ENCODE measurements at regions not wholly inside any gene's neighbourhood (a gene's known extent, or its start where the extent isn't known, plus 50 kb on each side); places are given as distances from the start of the nearest gene placed in this dataset.

DNA sequence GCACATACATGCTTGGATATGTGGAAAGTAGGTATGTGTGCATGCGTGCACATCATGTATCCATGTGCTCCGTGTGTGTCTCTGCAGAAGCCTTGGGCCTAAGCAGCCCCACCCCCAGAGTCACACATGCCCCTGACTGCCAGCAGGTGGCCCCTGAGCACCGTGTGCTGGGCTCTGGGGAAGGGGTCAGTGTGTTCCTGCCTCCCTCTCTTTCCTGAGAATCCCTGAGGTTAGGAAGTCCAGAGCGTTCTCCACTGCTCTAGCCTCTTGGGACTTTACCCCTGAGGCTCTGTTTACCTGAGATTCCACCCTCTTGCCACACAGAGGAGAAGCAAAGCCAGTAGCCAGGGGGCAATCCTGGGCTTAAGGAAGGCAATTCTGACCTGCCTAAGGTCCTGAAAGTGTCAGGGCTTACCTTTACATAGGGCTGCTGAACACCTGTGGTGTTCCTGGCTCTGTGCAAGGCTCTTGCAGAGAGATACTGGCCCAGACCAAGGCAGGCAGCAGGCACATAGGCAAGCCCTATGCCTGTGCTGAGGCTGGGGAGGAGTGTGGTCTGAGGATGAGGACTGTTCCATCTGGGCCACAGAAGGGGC, 207.3 kb downstream of the TMEM38B start:
- Histone ChIP-seq H3K4me3 (no peak overlapping the region), H3K4me1 (ENCODE audit: control insufficient read depth in 1 of 2, low read depth in 2 of 2) (no peaks in the 10 kb centered on the region), H3K27me3 (replicated peaks; ENCODE audit: insufficient read depth) (no peaks in the 10 kb centered on the region), H3K27ac (no peak overlapping the region), H3K36me3 (no peaks in the 10 kb centered on the region), H3K9me3 (no peaks in the 10 kb centered on the region)
- no peak for DNase-seq (ENCODE audit: low spot score)
- TF ChIP-seq, protein P1, sequence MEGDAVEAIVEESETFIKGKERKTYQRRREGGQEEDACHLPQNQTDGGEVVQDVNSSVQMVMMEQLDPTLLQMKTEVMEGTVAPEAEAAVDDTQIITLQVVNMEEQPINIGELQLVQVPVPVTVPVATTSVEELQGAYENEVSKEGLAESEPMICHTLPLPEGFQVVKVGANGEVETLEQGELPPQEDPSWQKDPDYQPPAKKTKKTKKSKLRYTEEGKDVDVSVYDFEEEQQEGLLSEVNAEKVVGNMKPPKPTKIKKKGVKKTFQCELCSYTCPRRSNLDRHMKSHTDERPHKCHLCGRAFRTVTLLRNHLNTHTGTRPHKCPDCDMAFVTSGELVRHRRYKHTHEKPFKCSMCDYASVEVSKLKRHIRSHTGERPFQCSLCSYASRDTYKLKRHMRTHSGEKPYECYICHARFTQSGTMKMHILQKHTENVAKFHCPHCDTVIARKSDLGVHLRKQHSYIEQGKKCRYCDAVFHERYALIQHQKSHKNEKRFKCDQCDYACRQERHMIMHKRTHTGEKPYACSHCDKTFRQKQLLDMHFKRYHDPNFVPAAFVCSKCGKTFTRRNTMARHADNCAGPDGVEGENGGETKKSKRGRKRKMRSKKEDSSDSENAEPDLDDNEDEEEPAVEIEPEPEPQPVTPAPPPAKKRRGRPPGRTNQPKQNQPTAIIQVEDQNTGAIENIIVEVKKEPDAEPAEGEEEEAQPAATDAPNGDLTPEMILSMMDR (IDR thresholded peaks at IDR 0.05) = no peak
- no peak for ATAC-seq (ENCODE audit: insufficient number of reproducible peaks, low FRiP score, low read depth)

DNA sequence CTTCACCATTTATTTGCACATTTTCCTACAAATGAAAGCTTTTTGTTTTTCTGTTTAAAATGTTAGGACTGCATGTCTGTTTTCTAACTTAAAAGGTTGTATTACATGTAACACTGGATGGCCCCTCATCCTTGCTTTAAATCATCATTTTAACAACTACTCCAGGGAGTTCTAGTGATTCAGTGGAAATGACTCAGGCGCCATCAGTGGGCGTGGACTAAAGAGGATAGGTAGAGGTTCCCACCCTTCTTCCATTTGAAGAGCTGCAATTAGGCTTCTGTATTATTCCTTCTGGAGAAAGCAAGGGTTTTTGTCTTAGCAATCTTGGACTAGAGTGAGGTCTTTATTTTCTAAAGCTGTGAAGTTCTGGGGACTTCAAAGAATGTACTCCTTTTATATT, 213.7 kb downstream of the TMEM38B start:
- H3K27me3 ChIP-seq (replicated peaks; ENCODE audit: insufficient read depth) = no peaks in the 10 kb centered on the region
- no peak for DNase-seq (ENCODE audit: low spot score)
- no peak for ATAC-seq (ENCODE audit: insufficient number of reproducible peaks, low FRiP score, low read depth)
- no peaks in the 10 kb centered on the region for H3K9me3 ChIP-seq
- no peaks in the 10 kb centered on the region for H3K4me1 ChIP-seq (ENCODE audit: control insufficient read depth in 1 of 2, low read depth in 2 of 2)
- H3K4me3 ChIP-seq = no peak overlapping the region
- no peak overlapping the region for H3K27ac ChIP-seq
- TF ChIP-seq, protein P1 (IDR thresholded peaks at IDR 0.05) = no peak
- H3K36me3 ChIP-seq = no peaks in the 10 kb centered on the region

DNA sequence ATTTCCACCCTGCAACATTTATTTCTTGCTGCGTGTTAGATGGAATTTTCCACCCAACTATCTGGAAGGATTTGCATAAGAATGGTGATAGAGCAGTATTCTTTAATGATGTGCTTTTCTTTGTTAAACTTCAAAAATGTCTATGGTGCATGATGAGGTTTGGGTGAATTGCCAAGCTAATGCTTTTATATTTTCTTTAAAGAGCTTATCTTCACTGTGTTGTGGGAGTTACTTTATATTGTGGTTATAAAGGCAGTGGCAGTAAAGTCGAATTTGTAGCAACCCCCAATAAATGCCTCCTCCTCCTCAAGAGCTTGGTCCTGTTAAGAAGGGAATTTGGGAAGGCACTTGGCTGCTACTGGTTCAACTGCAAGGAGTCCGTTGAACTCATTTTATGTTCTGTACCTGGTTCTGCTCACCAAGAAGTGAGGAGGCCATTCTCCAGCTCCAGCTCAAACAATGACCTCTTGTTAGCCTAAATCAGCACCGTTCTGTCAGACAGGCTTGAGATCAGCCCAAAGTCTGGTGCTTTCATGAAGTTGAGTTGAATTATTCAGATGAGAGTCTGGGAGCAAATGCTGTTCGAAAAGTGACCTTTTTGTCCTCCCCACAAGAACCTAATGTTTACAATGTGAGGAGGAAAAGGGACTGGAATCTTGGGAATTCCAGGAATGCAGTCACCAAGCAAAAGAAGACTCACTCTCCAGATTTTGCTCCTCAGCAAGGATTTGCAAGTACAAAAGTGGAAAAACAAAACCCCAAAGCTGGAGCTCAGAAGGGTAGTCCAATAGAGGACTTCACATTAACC, 217.0 kb downstream of the TMEM38B start:
- Histone ChIP-seq H3K9me3 (no peaks in the 10 kb centered on the region), H3K27me3 (replicated peaks; ENCODE audit: insufficient read depth) (no peaks in the 10 kb centered on the region), H3K27ac (no peak overlapping the region), H3K4me3 (no peak overlapping the region), H3K36me3 (no peaks in the 10 kb centered on the region), H3K4me1 (ENCODE audit: control insufficient read depth in 1 of 2, low read depth in 2 of 2) (no peaks in the 10 kb centered on the region)
- ATAC-seq (ENCODE audit: insufficient number of reproducible peaks, low FRiP score, low read depth) (no peak), DNase-seq (ENCODE audit: low spot score) (no peak)
- TF ChIP-seq, protein P1 (IDR thresholded peaks at IDR 0.05) = no peak

DNA sequence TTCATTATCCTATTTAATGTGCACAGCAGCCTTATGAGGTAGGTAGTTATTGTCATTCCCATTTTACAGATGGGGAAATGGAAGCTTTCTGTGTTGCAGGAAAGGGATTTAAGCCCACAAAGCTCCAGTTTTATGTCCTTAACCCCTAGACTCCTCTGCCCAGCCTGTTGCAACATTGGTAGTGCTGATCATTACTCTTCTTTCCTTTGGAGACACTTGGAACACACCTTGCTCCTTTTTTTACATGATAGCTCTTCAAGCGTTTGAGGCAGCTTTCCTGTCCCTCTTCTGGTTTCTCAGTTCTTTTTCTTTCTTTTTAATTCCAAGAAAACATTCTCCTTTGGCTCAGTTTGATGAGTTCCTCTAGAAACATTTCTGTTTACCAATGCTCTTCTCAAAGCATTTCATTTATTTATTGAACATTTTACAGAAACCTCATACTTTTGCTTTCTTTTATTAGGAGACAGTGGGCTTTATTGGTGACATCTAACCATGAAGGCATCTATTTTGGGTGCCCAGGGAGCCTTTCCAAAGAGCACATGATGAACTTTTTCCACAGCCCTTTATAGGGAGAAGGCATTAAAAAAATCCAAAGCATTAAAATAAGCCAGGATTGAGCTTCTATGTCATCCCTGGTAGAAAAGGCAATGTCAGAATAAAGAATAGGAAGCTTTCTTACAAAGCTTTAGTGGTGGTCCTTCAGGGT, 218.0 kb downstream of the TMEM38B start:
- ATAC-seq (ENCODE audit: insufficient number of reproducible peaks, low FRiP score, low read depth) = no peak
- H3K36me3 ChIP-seq = no peaks in the 10 kb centered on the region
- H3K27ac ChIP-seq = no peak overlapping the region

More for the DNA sequence above, 218.0 kb downstream of the TMEM38B start:
- no peak for DNase-seq (ENCODE audit: low spot score)
- no peaks in the 10 kb centered on the region for H3K4me1 ChIP-seq (ENCODE audit: control insufficient read depth in 1 of 2, low read depth in 2 of 2)
- H3K9me3 ChIP-seq = no peaks in the 10 kb centered on the region
- no peak overlapping the region for H3K4me3 ChIP-seq
- H3K27me3 ChIP-seq (replicated peaks; ENCODE audit: insufficient read depth) = no peaks in the 10 kb centered on the region
- TF ChIP-seq, protein P1 (IDR thresholded peaks at IDR 0.05) = no peak
